Ascending aorta (tissue), 2 donors: ENCODE measurements at regions not wholly inside any gene's neighbourhood (a gene's known extent, or its start where the extent isn't known, plus 50 kb on each side); places are given as distances from the start of the nearest gene placed in this dataset.

ENCODE experiments used
- DNase-seq, 2 donors: peaks; one replicate each; pipeline ENCODE4 v3.0.0-alpha.2; 2019; ENCODE audit warnings: low spot score in 2 of 2
- H3K27ac ChIP-seq, 2 donors: fragments of 200-600 bp; sonication (generic); one replicate each; pipeline ENCODE4 v1.5.1; 2016 to 2017; ENCODE audit warnings: mild to moderate bottlenecking in 1 of 2
- H3K27me3 ChIP-seq: fragments of 200-600 bp; sonication (generic); one replicate; pipeline ENCODE4 v1.5.1; 2017
- H3K36me3 ChIP-seq, 2 donors: fragments of 200-600 bp; sonication (generic); one replicate each; pipeline ENCODE4 v1.5.1; 2016
- H3K4me1 ChIP-seq, 2 donors: fragments of 200-600 bp; sonication (generic); one replicate each; pipeline ENCODE4 v1.5.1; 2016 to 2017; ENCODE audit warnings: mild to moderate bottlenecking in 1 of 2
- H3K4me3 ChIP-seq, 2 donors: fragments of 200-600 bp; sonication (generic); one replicate each; pipeline ENCODE4 v1.5.1; 2016 to 2017; ENCODE audit warnings: mild to moderate bottlenecking in 1 of 2
- H3K9me3 ChIP-seq, 2 donors: fragments of 200-600 bp; sonication (generic); one replicate each; pipeline ENCODE4 v1.5.1; 2016
- CTCF ChIP-seq, 3 experiments: fragments of 200-600 bp in 2 of 3; fragments of 450-650 bp in 1 of 3; sonication (generic) in 2 of 3; IDR thresholded peaks; one replicate each; pipeline ENCODE4 v1.5.1; 2016 to 2019; ENCODE audit warnings: antibody characterized with exemption in 3 of 3, mild to moderate bottlenecking in 1 of 3, moderate library complexity in 1 of 3
- intact Hi-C: fragments of 100-400 bp; cut with DNase I; formaldehyde crosslinking; loops from one replicate; pipeline ENCODE4 v1.15.1; 2023

- Histone ChIP-seq H3K4me3 (no peak overlapping the region), H3K36me3 (no peaks in the 10 kb centered on the region), H3K9me3 (no peaks in the 10 kb centered on the region), H3K4me1 (peaks cover 0 to 11% of the 10 kb centered on the region in 2 donors), H3K27me3 (no peaks in the 10 kb centered on the region), H3K27ac (no peak overlapping the region)
- TF ChIP-seq CTCF (IDR thresholded peaks at IDR 0.05), result no peak
- no peak for DNase-seq
- intact Hi-C loops, result no loop called here
Observed at GRCh38 chr10:3397231-3397630, 224.6 kb upstream of the PITRM1 start.

- H3K36me3 ChIP-seq, result no peaks in the 10 kb centered on the region
- intact Hi-C loops, result no loop called here
- H3K27ac ChIP-seq, result no peak overlapping the region
- no peak for DNase-seq
- H3K27me3 ChIP-seq, result no peaks in the 10 kb centered on the region
- no peak overlapping the region for H3K4me3 ChIP-seq
- TF ChIP-seq CTCF (IDR thresholded peaks at IDR 0.05), result no peak
- peaks cover 0 to 11% of the 10 kb centered on the region in 2 donors for H3K4me1 ChIP-seq
- no peaks in the 10 kb centered on the region for H3K9me3 ChIP-seq
Observed at GRCh38 chr10:3396116-3396515, 223.5 kb upstream of the PITRM1 start.

GRCh38 chr10:3395458-3395861 lies 222.9 kb upstream of the PITRM1 start:
- Histone ChIP-seq H3K9me3 (no peaks in the 10 kb centered on the region), H3K4me1 (peaks cover 0 to 11% of the 10 kb centered on the region in 2 donors), H3K4me3 (no peak overlapping the region), H3K36me3 (no peaks in the 10 kb centered on the region), H3K27ac (no peak overlapping the region), H3K27me3 (no peaks in the 10 kb centered on the region)
- no peak for TF ChIP-seq CTCF (IDR thresholded peaks at IDR 0.05)
- no peak for DNase-seq
- intact Hi-C loops, result no loop called here

GRCh38 chr10:3395041-3395440 lies 222.5 kb upstream of the PITRM1 start:
- no peaks in the 10 kb centered on the region for H3K9me3 ChIP-seq
- H3K4me3 ChIP-seq, result no peak overlapping the region
- no peak overlapping the region for H3K27ac ChIP-seq
- DNase-seq, result no peak
- intact Hi-C loops, result no loop called here
- TF ChIP-seq CTCF (IDR thresholded peaks at IDR 0.05), result no peak
- peaks cover 0 to 8% of the 10 kb centered on the region in 2 donors for H3K4me1 ChIP-seq
- no peaks in the 10 kb centered on the region for H3K36me3 ChIP-seq
- no peaks in the 10 kb centered on the region for H3K27me3 ChIP-seq

- TF ChIP-seq CTCF (IDR thresholded peaks at IDR 0.05), result no peak
- intact Hi-C loops, result no loop called here
- Histone ChIP-seq H3K36me3 (no peaks in the 10 kb centered on the region), H3K27me3 (no peaks in the 10 kb centered on the region), H3K27ac (no peak overlapping the region), H3K4me1 (peaks cover 0 to 4% of the 10 kb centered on the region in 2 donors), H3K9me3 (no peaks in the 10 kb centered on the region), H3K4me3 (no peak overlapping the region)
- no peak for DNase-seq
Observed at GRCh38 chr10:3393958-3394357, 221.4 kb upstream of the PITRM1 start.

- Histone ChIP-seq H3K9me3 (no peaks in the 10 kb centered on the region), H3K4me3 (no peak overlapping the region), H3K27ac (no peak overlapping the region), H3K4me1 (peaks cover 0 to 4% of the 10 kb centered on the region in 2 donors), H3K27me3 (no peaks in the 10 kb centered on the region), H3K36me3 (no peaks in the 10 kb centered on the region)
- intact Hi-C loops, result no loop called here
- TF ChIP-seq CTCF (IDR thresholded peaks at IDR 0.05), result no peak
- DNase-seq, result no peak
Observed at GRCh38 chr10:3391657-3392056, 219.1 kb upstream of the PITRM1 start.
